ENCODE measurements at regions not wholly inside any gene's neighbourhood (a gene's known extent, or its start where the extent isn't known, plus 50 kb on each side); places are given as distances from the start of the nearest gene placed in this dataset.

- TF ChIP-seq TCF12 (IDR thresholded peaks at IDR 0.05; ENCODE audit: low read depth) (no peak), TAF1 (IDR thresholded peaks at IDR 0.05; ENCODE audit: low read depth) (no peak)
Observed at GRCh38 chr16:88131966-88132365, 180.7 kb downstream of the BANP start.

Measured in Ishikawa (cell line).